ENCODE measurements at regions not wholly inside any gene's neighbourhood (a gene's known extent, or its start where the extent isn't known, plus 50 kb on each side); places are given as distances from the start of the nearest gene placed in this dataset.

GRCh38 chr13:53747825-53748224 lies 719.2 kb downstream of the OLFM4 start:
- WGBS, 2 donors: 88 to 90% methylated on average over 1 of the region's 1 CpG
- Histone ChIP-seq H3K4me1 (no peaks in the 10 kb centered on the region), H3K4me3 (no peak overlapping the region), H3K27ac (no peak overlapping the region), H3K27me3 (no peaks in the 10 kb centered on the region), H3K9me3 (no peaks in the 10 kb centered on the region), H3K36me3 (no peaks in the 10 kb centered on the region)
- DNase-seq: no peak
- TF ChIP-seq CTCF (IDR thresholded peaks at IDR 0.05): no peak
- no peak for TF ChIP-seq POLR2A (IDR thresholded peaks at IDR 0.05)
- intact Hi-C loops (cut with DNase I): no loop called here

- Histone ChIP-seq H3K27ac (no peak overlapping the region), H3K4me3 (no peak overlapping the region), H3K27me3 (no peaks in the 10 kb centered on the region), H3K9me3 (no peaks in the 10 kb centered on the region), H3K36me3 (no peaks in the 10 kb centered on the region), H3K4me1 (no peaks in the 10 kb centered on the region)
- no peak for TF ChIP-seq POLR2A (IDR thresholded peaks at IDR 0.05)
- intact Hi-C loops (cut with DNase I): no loop called here
- no peak for DNase-seq
- 35 to 42% methylated on average over 3 of the region's 3 CpGs for WGBS, 2 donors
Observed at GRCh38 chr13:53749306-53749705, 720.7 kb downstream of the OLFM4 start.

GRCh38 chr13:53759016-53759415 lies 730.4 kb downstream of the OLFM4 start:
- Histone ChIP-seq H3K9me3 (no peaks in the 10 kb centered on the region), H3K36me3 (no peaks in the 10 kb centered on the region), H3K4me3 (no peak overlapping the region), H3K4me1 (no peaks in the 10 kb centered on the region), H3K27me3 (no peaks in the 10 kb centered on the region), H3K27ac (no peak overlapping the region)
- no peak for TF ChIP-seq CTCF (IDR thresholded peaks at IDR 0.05)
- TF ChIP-seq POLR2A (IDR thresholded peaks at IDR 0.05): no peak
- DNase-seq: no peak
- intact Hi-C loops (cut with DNase I): no loop called here
- WGBS, 2 donors: 29 to 38% methylated on average over 2 of the region's 2 CpGs

- intact Hi-C loops (cut with DNase I): no loop called here
- H3K4me3 ChIP-seq: no peak overlapping the region
- H3K9me3 ChIP-seq: no peaks in the 10 kb centered on the region
- H3K36me3 ChIP-seq: no peaks in the 10 kb centered on the region
- no peak for TF ChIP-seq POLR2A (IDR thresholded peaks at IDR 0.05)
- TF ChIP-seq CTCF (IDR thresholded peaks at IDR 0.05): no peak
- H3K27me3 ChIP-seq: no peaks in the 10 kb centered on the region
- no peak for DNase-seq
- H3K27ac ChIP-seq: no peak overlapping the region
- no peaks in the 10 kb centered on the region for H3K4me1 ChIP-seq
- WGBS, 2 donors: 68 to 71% methylated on average over 1 of the region's 1 CpG
Observed at GRCh38 chr13:53775807-53776206, 747.2 kb downstream of the OLFM4 start.

GRCh38 chr13:53778937-53779336 lies 750.3 kb downstream of the OLFM4 start:
- Histone ChIP-seq H3K4me3 (no peak overlapping the region), H3K4me1 (peaks cover 0 to 4% (median 0%) of the 10 kb centered on the region in 3 donors), H3K27ac (no peak overlapping the region), H3K36me3 (no peaks in the 10 kb centered on the region), H3K27me3 (peaks cover 0 to 4% (median 0%) of the 10 kb centered on the region in 4 donors), H3K9me3 (no peaks in the 10 kb centered on the region)
- WGBS, 2 donors: 57 to 61% methylated on average over 2 of the region's 2 CpGs
- no peak for DNase-seq
- TF ChIP-seq CTCF (IDR thresholded peaks at IDR 0.05) (no peak), POLR2A (IDR thresholded peaks at IDR 0.05) (no peak)
- intact Hi-C loops (cut with DNase I): no loop called here

- Histone ChIP-seq H3K4me1 (peaks cover 0 to 4% (median 0%) of the 10 kb centered on the region in 3 donors), H3K9me3 (no peaks in the 10 kb centered on the region), H3K27me3 (peaks cover 0 to 4% (median 0%) of the 10 kb centered on the region in 4 donors), H3K4me3 (no peak overlapping the region), H3K27ac (no peak overlapping the region), H3K36me3 (no peaks in the 10 kb centered on the region)
- intact Hi-C loops (cut with DNase I): no loop called here
- 15 to 16% methylated on average over 6 of the region's 6 CpGs for WGBS, 2 donors
- no peak for DNase-seq
- TF ChIP-seq CTCF (IDR thresholded peaks at IDR 0.05) (no peak), POLR2A (IDR thresholded peaks at IDR 0.05) (no peak)
Observed at GRCh38 chr13:53781941-53782340, 753.3 kb downstream of the OLFM4 start.

Data from esophagus squamous epithelium (tissue), 5 donors.